ENCODE measurements at regions not wholly inside any gene's neighbourhood (a gene's known extent, or its start where the extent isn't known, plus 50 kb on each side); places are given as distances from the start of the nearest gene placed in this dataset.

- no peak for DNase-seq (ENCODE audit: low read depth)
- TF ChIP-seq, protein P1, sequence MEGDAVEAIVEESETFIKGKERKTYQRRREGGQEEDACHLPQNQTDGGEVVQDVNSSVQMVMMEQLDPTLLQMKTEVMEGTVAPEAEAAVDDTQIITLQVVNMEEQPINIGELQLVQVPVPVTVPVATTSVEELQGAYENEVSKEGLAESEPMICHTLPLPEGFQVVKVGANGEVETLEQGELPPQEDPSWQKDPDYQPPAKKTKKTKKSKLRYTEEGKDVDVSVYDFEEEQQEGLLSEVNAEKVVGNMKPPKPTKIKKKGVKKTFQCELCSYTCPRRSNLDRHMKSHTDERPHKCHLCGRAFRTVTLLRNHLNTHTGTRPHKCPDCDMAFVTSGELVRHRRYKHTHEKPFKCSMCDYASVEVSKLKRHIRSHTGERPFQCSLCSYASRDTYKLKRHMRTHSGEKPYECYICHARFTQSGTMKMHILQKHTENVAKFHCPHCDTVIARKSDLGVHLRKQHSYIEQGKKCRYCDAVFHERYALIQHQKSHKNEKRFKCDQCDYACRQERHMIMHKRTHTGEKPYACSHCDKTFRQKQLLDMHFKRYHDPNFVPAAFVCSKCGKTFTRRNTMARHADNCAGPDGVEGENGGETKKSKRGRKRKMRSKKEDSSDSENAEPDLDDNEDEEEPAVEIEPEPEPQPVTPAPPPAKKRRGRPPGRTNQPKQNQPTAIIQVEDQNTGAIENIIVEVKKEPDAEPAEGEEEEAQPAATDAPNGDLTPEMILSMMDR (IDR thresholded peaks at IDR 0.05; ENCODE audit: low read depth, low read length, missing control alignments): no peak
- in situ Hi-C loops (cut with HindIII; ENCODE audit: low sequenced_read_pairs): no loop called here
These were observed 623.0 kb downstream of the OTOL1 start for GRCh38 chr3:162119651-162120050.

GRCh38 chr3:162122405-162122804 is 625.8 kb downstream of the OTOL1 start:
- H3K4me3 ChIP-seq (ENCODE audit: low read depth, low read length): no peak overlapping the region
- DNase-seq (ENCODE audit: low read depth): no peak
- TF ChIP-seq, protein P1 (IDR thresholded peaks at IDR 0.05; ENCODE audit: low read depth, low read length, missing control alignments): no peak
- in situ Hi-C loops (cut with HindIII; ENCODE audit: low sequenced_read_pairs): no loop called here

More at GRCh38 chr3:162119651-162120050, 623.0 kb downstream of the OTOL1 start:
- H3K4me3 ChIP-seq (ENCODE audit: low read depth, low read length): no peak overlapping the region

GRCh38 chr3:162125790-162126189 is 629.2 kb downstream of the OTOL1 start:
- no peak overlapping the region for H3K4me3 ChIP-seq (ENCODE audit: low read depth, low read length)
- in situ Hi-C loops (cut with HindIII; ENCODE audit: low sequenced_read_pairs): no loop called here
- TF ChIP-seq, protein P1 (IDR thresholded peaks at IDR 0.05; ENCODE audit: low read depth, low read length, missing control alignments): no peak
- DNase-seq (ENCODE audit: low read depth): no peak

DNA sequence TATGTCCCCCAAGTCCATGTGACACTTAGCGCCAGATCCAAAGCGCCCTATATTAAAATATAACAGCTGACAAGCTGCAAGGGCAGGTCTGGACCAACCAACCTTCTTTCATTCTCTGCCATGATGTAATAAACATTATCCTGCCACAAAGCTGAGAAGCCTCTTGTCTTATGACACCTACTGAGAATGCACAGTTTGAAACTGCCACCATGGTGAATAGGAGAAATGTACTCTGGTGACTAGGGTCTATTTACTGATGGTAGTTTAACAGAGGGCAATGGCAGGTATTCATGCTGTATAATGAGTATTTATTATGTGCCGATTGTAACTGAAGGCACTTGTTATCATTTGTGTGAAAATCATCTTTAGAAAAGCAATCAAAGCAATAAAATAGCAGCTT is 634.0 kb downstream of the OTOL1 start:
- no peak for DNase-seq (ENCODE audit: low read depth)

DNA sequence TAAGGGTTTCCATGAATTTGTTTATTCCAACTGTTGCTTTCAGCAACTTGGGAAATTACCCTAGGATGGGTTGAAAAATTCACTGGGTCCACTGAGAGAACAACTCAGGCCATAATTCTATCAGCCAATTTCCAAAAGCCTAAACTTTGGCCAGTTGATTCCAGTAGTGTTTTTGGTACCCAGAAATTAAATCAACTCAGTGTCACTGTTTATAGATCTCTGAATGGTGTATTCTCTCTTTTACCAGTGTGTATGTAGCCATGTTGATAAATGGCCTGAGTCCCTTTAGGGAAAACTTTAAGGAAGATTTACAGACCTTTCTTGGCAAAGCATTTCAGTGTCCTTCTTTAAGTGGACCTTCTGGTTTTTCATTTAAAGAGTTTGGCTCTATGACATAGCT is 636.4 kb downstream of the OTOL1 start:
- TF ChIP-seq, protein P1 (IDR thresholded peaks at IDR 0.05; ENCODE audit: low read depth, low read length, missing control alignments): no peak
- in situ Hi-C loops (cut with HindIII; ENCODE audit: low sequenced_read_pairs): no loop called here
- DNase-seq (ENCODE audit: low read depth): no peak
- H3K4me3 ChIP-seq (ENCODE audit: low read depth, low read length): no peak overlapping the region

More for the DNA sequence above, 634.0 kb downstream of the OTOL1 start:
- in situ Hi-C loops (cut with HindIII; ENCODE audit: low sequenced_read_pairs): no loop called here
- H3K4me3 ChIP-seq (ENCODE audit: low read depth, low read length): no peak overlapping the region
- TF ChIP-seq, protein P1 (IDR thresholded peaks at IDR 0.05; ENCODE audit: low read depth, low read length, missing control alignments): no peak

GRCh38 chr3:162134571-162134970 is 638.0 kb downstream of the OTOL1 start:
- DNase-seq (ENCODE audit: low read depth): no peak
- TF ChIP-seq, protein P1 (IDR thresholded peaks at IDR 0.05; ENCODE audit: low read depth, low read length, missing control alignments): no peak
- in situ Hi-C loops (cut with HindIII; ENCODE audit: low sequenced_read_pairs): no loop called here
- H3K4me3 ChIP-seq (ENCODE audit: low read depth, low read length): no peak overlapping the region

GRCh38 chr3:162136136-162136535 is 639.5 kb downstream of the OTOL1 start:
- in situ Hi-C loops (cut with HindIII; ENCODE audit: low sequenced_read_pairs): no loop called here
- DNase-seq (ENCODE audit: low read depth): no peak
- no peak overlapping the region for H3K4me3 ChIP-seq (ENCODE audit: low read depth, low read length)
- TF ChIP-seq, protein P1 (IDR thresholded peaks at IDR 0.05; ENCODE audit: low read depth, low read length, missing control alignments): no peak
